ENCODE measurements at regions not wholly inside any gene's neighbourhood (a gene's known extent, or its start where the extent isn't known, plus 50 kb on each side); places are given as distances from the start of the nearest gene placed in this dataset.

- TF ChIP-seq GATA2 (IDR thresholded peaks at IDR 0.05; ENCODE audit: low read depth, low read length), result no peak
- no peak for TF ChIP-seq GATA3 (IDR thresholded peaks at IDR 0.05; ENCODE audit: low read depth, low read length)
These were observed 92.8 kb upstream of the MAP4K3 start for GRCh38 chr2:39529836-39530235.
